Astrocyte of the cerebellum (primary cell): ENCODE measurements at regions not wholly inside any gene's neighbourhood (a gene's known extent, or its start where the extent isn't known, plus 50 kb on each side); places are given as distances from the start of the nearest gene placed in this dataset.

Experiments used
- DNase-seq: peaks from one replicate; pipeline ENCODE4 v3.0.0-alpha.2; 2011; ENCODE audit warnings: low read depth
- H3K4me3 ChIP-seq: 2 replicates; pipeline ENCODE4 v1.5.1; 2011; ENCODE audit warnings: mild to moderate bottlenecking, low read depth, low read length, moderate library complexity
- in situ Hi-C: cut with HindIII; loops from 2 replicates; pipeline ENCODE4 v1.10.0; 2017; ENCODE audit warnings: low sequenced_read_pairs
- TF ChIP-seq, protein P1 (sequence below): IDR thresholded peaks from 2 replicates; pipeline ENCODE4 v1.5.1; 2012; ENCODE audit warnings: low read length, low read depth, moderate library complexity, mild to moderate bottlenecking; ENCODE audit errors: missing control alignments

DNA sequence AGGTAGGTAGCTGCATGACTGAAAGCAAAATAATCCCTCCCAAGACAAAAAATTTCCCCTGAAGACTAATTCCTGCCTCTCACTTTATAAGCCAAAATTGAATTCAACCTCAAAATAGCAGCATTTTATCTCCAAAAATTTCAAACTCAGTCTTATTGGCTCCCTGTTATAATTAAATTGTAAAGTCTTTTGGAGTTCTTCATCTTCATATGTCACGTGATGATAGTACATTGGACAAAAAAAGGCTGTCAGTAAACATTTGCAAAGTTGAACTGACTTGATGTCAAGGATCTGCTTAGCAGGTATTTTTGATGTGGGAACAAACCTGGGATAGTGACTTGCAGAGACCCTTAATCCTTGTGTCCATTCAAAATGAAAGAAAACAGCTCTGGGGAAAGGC, 98.4 kb upstream of the SPRED1 start:
- DNase-seq, result no peak
- H3K4me3 ChIP-seq, result no peak overlapping the region
- in situ Hi-C loops, result no loop called here
- TF ChIP-seq, protein P1, sequence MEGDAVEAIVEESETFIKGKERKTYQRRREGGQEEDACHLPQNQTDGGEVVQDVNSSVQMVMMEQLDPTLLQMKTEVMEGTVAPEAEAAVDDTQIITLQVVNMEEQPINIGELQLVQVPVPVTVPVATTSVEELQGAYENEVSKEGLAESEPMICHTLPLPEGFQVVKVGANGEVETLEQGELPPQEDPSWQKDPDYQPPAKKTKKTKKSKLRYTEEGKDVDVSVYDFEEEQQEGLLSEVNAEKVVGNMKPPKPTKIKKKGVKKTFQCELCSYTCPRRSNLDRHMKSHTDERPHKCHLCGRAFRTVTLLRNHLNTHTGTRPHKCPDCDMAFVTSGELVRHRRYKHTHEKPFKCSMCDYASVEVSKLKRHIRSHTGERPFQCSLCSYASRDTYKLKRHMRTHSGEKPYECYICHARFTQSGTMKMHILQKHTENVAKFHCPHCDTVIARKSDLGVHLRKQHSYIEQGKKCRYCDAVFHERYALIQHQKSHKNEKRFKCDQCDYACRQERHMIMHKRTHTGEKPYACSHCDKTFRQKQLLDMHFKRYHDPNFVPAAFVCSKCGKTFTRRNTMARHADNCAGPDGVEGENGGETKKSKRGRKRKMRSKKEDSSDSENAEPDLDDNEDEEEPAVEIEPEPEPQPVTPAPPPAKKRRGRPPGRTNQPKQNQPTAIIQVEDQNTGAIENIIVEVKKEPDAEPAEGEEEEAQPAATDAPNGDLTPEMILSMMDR, result no peak

DNA sequence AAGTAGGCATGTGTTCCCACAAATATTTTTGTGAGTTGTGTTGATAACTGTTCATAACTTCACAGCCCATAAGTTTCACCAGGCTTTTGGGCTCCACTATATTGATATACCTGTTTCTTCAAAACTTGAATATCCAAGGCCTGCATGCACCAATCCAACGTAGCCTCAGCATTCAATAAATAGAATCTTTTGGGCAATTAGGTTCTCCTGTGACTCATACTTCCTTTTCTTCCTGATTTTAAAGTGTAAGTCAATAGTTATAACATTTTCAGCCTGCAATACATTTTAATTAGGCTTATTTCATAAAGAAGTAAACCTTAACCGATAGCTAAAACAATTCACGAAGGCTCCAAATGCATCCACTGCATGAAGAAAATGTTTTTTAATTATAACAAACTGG, 97.8 kb upstream of the SPRED1 start:
- TF ChIP-seq, protein P1, result no peak
- H3K4me3 ChIP-seq, result no peak overlapping the region
- in situ Hi-C loops, result no loop called here
- no peak for DNase-seq

DNA sequence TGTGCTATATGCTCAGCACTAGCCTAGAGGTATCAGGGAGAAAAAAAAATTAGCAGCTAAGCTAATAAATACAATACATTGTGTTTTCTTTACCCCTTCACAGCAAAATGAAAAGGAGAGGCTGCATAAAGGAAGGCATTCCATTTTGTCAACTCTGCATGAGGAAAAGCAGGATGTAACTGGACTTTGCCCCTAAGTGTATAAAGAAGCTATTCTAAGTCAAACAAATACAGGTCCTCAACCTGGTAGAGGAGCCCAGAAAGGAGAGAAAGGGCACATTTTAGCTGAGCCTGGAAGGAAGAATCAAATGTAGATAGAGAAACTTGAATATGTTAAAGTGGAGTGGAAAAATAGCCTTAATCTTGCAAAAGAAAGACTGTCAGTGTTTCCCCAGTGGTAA, 89.0 kb upstream of the SPRED1 start:
- no peak overlapping the region for H3K4me3 ChIP-seq
- in situ Hi-C loops, result no loop called here

DNA sequence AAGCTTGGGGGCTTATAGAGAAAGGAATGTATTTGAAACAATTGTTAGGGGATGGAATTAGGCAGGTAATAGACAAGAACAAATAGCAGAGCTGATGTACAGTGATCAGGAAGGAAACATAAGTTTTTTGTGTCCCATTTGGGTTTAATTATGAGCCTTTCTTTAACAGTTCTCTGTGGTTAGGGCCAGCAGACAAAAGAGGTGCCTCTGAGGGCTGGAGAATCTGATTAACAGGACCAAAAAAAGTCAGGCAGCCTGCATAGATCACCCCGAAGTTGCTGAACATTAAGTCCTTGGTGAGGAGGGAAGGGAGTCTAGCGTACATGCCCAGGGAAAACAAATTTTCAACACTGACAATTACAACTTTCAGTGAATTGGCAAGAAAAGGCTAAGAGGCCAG, 88.6 kb upstream of the SPRED1 start:
- TF ChIP-seq, protein P1, result no peak
- no peak overlapping the region for H3K4me3 ChIP-seq
- in situ Hi-C loops, result no loop called here
- DNase-seq, result no peak

More for the DNA sequence above, 89.0 kb upstream of the SPRED1 start:
- TF ChIP-seq, protein P1, result no peak
- no peak for DNase-seq

DNA sequence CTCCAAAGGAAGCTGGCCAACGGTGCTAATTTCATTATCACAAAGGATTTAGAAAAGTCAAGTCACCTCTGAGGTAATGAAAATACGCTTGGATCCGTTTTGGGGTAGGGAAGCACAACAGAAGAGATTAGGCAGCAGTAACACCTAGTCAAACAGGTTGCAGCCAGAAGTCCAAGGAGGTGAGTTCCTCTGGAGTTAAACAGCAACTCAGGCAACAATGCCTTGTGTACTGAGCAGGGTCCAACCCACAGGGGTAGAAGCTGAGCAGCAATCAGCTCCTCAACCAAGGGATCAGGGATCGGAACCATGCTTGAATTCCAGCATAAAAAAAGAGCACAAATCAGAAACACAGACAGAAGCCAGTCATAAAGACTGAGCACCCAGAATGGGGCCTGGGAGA, 88.1 kb upstream of the SPRED1 start:
- in situ Hi-C loops, result no loop called here
- no peak for DNase-seq
- TF ChIP-seq, protein P1, result no peak

DNA sequence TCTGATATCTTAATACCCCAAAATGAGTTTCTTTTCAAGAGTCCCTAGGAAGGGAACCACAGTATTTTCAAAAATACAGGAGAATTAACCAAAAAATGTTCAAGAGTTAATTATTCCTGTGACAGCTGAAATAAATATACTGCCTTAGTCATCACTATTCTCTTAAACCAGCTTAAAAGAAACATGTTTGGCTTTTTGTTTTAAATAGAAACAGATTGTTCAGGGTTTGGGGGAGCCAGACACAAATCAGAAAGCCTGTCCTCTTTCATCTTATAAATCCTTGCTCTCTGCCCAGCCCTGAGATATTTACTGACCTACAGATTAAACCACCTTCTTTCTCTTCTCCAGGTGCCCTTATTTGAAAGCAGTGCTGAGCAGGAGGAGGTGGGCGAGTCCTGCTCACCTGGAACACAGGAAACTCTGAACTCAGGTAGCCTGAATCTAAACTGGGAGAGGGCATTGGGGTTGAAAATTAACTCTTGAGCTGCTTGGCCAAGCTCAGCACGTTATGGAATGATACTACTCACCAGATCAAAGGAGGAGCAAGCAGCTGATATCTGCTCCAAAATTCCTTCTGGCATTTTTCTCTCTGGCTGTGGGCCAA, 84.1 kb upstream of the SPRED1 start:
- TF ChIP-seq, protein P1, result no peak
- no peak for DNase-seq
- in situ Hi-C loops, result no loop called here
- no peak overlapping the region for H3K4me3 ChIP-seq

More for the DNA sequence above, 88.1 kb upstream of the SPRED1 start:
- H3K4me3 ChIP-seq, result no peak overlapping the region

DNA sequence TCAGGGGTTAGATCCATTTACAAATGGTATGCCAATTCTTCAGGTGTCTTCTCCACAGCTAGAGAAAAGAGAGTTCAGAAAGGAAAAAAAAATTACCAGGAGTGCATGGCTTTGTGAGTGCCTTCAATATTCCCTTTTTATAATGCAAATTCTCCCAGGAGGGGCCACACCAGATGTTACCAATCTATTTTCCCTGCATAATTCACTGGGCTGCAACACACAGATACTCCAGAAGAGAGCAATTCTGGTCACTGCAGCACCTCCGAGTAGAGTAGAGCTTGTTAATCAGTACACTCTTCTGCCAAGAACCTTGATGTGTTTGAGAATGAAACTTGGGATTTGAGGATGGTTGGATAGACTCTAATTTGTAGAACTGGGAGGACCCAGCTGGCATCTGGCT, 80.7 kb upstream of the SPRED1 start:
- no peak for DNase-seq
- no peak overlapping the region for H3K4me3 ChIP-seq
- in situ Hi-C loops, result no loop called here
- TF ChIP-seq, protein P1, result no peak
